Testis (tissue), 2 donors: ENCODE measurements at regions not wholly inside any gene's neighbourhood (a gene's known extent, or its start where the extent isn't known, plus 50 kb on each side); places are given as distances from the start of the nearest gene placed in this dataset.

Source experiments
- CTCF ChIP-seq, 3 experiments: fragments of 450-650 bp in 2 of 3; fragments of 200-600 bp in 1 of 3; sonication (generic) in 1 of 3; IDR thresholded peaks; one replicate each; pipeline ENCODE4 v1.5.1; 2016 to 2019; ENCODE audit warnings: antibody characterized with exemption in 3 of 3, mild to moderate bottlenecking in 2 of 3, moderate library complexity in 1 of 3
- POLR2A ChIP-seq: fragments of 450-650 bp; IDR thresholded peaks from one replicate; pipeline ENCODE4 v1.6.1; 2017; ENCODE audit warnings: antibody characterized with exemption, mild to moderate bottlenecking, moderate library complexity

- TF ChIP-seq CTCF (IDR thresholded peaks at IDR 0.05) (no peak), POLR2A (no peak)
These were observed 482.9 kb upstream of the CDH11 start for GRCh38 chr16:65604771-65605170.
